NCI-H1417 (cell line): ENCODE measurements at regions not wholly inside any gene's neighbourhood (a gene's known extent, or its start where the extent isn't known, plus 50 kb on each side); places are given as distances from the start of the nearest gene placed in this dataset.
A peak's percentile ranks its signal among the peaks of the same experiment; 100 is the strongest.

Experiments used
- DNase-seq, 3 experiments: peaks; one replicate each; lab custom pipeline; 2025; lab: John Stamatoyannopoulos, UW

GRCh38 chr11:38296211-38296776 is 1698.3 kb upstream of the RAG2 start:
- DNase-seq, result no peak

DNA sequence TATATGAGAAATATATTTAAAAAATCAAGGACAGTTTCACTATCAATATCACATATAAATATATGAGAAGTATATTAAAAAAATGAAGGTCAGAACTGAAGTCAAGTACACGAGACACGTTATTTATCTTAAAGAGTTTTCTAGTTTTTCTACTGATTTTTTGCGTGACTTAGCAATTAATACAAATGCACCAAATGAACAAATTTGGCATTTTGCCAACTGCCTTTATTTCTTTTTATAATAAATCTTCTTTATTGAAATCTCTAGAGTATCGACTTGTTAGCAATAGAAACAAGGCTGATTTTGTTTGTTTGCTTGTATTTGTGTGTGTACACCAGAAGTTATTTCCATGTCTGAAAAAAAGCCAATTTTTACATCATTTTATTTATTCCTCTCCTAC is 1684.7 kb upstream of the RAG2 start:
- DNase-seq, result peak in 1 of 3 experiments; percentile 47

GRCh38 chr11:38278457-38279141 is 1680.6 kb upstream of the RAG2 start:
- no peak for DNase-seq

DNA sequence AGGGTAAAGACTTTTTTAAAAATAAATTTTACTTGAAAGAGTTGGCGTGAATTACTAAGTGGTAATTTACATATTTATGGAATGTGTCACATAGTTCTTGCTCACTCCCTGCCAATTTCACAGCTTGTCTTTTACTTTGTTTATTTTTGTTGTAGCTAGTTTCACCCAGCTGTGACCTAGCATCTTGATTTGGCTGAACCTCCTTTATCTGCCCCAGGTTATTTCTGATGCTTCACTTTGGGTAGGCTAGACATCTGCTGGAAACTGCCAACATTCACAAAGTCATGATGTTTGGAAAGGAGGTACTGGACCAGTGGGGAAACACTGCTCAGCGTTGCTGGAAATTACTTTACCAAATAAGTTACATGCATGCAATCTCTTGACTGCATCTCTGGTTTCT is 1676.0 kb upstream of the RAG2 start:
- no peak for DNase-seq

GRCh38 chr11:38272376-38272775 is 1674.3 kb upstream of the RAG2 start:
- no peak for DNase-seq

- no peak for DNase-seq
Observed at GRCh38 chr11:38266691-38267090, 1668.7 kb upstream of the RAG2 start.

GRCh38 chr11:38256436-38256835 is 1658.4 kb upstream of the RAG2 start:
- DNase-seq, result no peak

DNA sequence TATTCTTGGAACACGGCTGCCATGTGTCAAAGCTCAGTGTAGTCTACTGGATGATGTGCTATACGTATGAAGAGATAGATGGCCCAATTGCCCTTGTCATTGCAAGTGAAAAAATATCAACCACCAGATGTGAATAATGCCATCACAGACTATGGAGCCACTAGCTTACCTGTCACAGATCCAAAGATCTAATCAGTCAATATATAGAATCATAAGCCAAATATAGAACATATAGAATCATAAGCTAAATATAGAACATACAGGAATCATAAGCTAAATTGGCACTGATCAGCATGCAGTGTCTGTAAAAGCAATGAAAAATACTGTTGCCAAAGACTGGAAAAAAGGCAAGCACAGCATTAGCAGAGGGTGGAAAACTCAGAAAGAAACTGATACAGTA is 1656.9 kb upstream of the RAG2 start:
- no peak for DNase-seq

DNA sequence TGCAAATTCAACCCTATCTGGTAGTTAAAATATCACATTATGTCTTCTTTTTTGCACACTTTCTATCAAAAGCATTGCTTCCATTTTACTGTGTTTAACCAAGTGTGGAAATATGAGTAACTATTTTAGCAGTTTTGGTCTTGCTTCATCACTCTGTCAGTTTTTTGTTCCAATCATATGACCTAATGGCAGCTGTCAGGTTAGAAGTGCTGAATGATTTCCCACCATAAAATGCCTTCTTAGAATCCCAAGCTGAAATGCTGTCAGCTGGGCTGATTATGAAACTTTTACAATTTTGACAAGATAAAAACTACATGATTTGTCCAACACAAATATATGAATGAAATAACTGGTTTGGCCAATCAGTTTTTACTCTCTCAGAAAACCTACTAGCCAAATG is 1654.6 kb upstream of the RAG2 start:
- no peak for DNase-seq

- DNase-seq, result no peak
Observed at GRCh38 chr11:38246451-38246850, 1648.4 kb upstream of the RAG2 start.

GRCh38 chr11:38226684-38227083 is 1628.6 kb upstream of the RAG2 start:
- no peak for DNase-seq

GRCh38 chr11:38221295-38221694 is 1623.3 kb upstream of the RAG2 start:
- DNase-seq, result no peak

DNA sequence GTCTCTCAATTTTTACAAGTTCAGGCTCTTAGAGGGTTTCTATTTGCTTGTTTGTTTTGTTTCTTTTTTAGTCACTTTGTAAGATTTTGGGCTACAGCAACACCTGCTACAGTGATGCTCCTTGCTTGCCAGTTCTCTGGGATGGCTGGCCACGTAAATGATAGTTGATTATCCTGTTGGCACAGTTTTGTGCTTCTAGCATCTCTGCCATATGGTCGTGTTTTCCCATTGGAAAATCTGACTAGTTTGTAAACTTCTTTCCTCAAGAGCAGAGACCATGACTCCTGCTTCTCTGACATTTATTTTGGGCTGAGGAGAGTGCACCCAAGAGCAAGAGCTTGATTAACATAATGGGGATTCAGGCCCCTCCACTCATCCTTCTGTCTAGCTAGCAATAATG is 1621.6 kb upstream of the RAG2 start:
- no peak for DNase-seq

- no peak for DNase-seq
Observed at GRCh38 chr11:38208951-38209350, 1610.9 kb upstream of the RAG2 start.

GRCh38 chr11:38206663-38207062 is 1608.6 kb upstream of the RAG2 start:
- no peak for DNase-seq

DNA sequence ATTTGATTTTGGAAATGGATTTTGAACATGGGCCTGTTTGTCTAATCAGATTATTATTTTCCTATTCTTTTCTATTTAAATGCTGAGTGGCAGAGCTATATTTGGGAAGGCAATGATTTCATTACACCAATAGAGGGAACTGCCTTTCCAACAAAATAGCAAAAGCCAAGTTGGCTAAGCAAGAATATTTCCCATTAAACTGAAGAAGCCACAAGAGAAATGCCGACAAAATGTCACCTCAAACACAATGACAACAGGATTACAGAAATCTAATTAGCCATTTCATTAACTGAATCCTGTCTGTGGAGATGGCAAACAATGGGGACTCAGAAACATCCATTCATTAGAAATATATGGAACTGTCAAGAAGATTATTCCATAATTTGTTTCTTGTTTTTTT is 1593.1 kb upstream of the RAG2 start:
- DNase-seq, result peak in 1 of 3 experiments; percentile 4

- DNase-seq, result no peak
Observed at GRCh38 chr11:38182126-38182866, 1584.3 kb upstream of the RAG2 start.

GRCh38 chr11:38176686-38177322 is 1578.8 kb upstream of the RAG2 start:
- DNase-seq, result no peak

GRCh38 chr11:38173676-38174075 is 1575.6 kb upstream of the RAG2 start:
- no peak for DNase-seq

GRCh38 chr11:38169286-38169685 is 1571.2 kb upstream of the RAG2 start:
- DNase-seq, result no peak

DNA sequence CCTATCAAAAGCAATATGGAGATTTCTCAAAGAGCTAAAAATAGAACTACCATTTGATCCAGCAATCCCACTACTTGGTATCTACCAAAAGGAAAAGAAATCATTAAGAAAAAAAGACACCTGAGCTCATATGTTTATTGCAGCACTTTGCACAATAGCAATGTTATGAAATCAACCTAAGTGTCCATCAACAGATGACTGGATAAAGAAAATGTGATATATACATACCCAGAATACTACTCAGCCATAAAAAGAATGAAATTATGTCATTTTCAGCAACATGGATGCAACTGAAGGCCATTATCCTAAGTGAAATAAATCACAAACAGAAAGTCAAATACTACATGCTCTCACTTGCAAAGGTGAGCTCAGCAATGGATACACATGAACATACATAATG is 1565.5 kb upstream of the RAG2 start:
- no peak for DNase-seq

DNA sequence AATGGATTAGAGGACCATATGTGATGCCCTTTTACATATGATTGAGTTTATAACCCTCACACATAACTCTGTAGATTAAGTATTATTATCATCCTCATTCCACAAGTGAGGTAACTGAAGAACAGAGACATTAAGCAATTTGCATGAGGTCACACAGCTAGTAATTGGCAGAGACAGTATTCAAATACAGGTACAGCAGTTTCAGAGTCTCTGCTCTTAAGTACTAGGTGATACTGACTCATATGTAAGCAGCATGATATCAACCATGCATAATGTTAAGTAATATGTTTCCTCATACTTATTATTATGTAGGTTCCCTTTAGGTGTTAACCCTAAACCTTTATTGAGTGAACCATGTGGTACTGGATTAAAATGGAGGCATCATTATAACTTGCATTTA is 1562.4 kb upstream of the RAG2 start:
- DNase-seq, result no peak

DNA sequence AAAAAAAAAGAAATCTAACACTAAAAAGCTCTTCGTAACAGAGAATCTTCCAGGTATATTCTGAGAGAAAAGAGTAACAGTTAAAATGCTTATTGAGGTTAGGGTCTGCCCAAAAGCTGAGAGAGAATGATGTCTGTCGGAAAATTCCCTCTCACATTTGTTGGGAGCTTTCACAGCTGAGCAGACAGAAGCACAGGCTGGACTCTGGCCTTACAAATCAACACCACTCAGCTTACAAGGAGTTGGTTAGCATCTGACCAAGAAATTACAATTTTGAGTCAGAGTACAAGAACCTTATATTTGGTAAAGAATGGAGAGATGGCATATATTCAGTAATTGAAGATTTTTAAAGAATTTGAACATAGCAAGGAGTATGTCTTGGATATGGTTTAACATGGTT is 1561.0 kb upstream of the RAG2 start:
- DNase-seq, result no peak
